Smooth muscle cell (in vitro differentiated cells): ENCODE measurements at regions not wholly inside any gene's neighbourhood (a gene's known extent, or its start where the extent isn't known, plus 50 kb on each side); places are given as distances from the start of the nearest gene placed in this dataset.

Experiments
- DNase-seq: peaks from one replicate; lab custom pipeline; 2025; ENCODE audit not compliant: unreplicated experiment; lab: John Stamatoyannopoulos, UW
- H2AFZ ChIP-seq: fragments of 200-600 bp; sonication (generic); 2 replicates; pipeline ENCODE4 v1.6.0; 2016; ENCODE audit warnings: antibody characterized with exemption, low read depth, mild to moderate bottlenecking
- H3F3A ChIP-seq: fragments of 200-600 bp; sonication (generic); 2 replicates; pipeline ENCODE4 v1.6.0; 2017; ENCODE audit warnings: antibody characterized with exemption, low read depth
- H3K27ac ChIP-seq: fragments of 200-600 bp; sonication (generic); 2 replicates; pipeline ENCODE4 v1.5.1; 2016; ENCODE audit warnings: low read depth, mild to moderate bottlenecking
- H3K27me3 ChIP-seq: fragments of 200-600 bp; sonication (generic); 2 replicates; pipeline ENCODE4 v1.6.1; 2016; ENCODE audit warnings: low read depth, mild to moderate bottlenecking
- H3K36me3 ChIP-seq: fragments of 200-600 bp; sonication (generic); 2 replicates; pipeline ENCODE4 v1.5.1; 2016; ENCODE audit warnings: low read depth
- H3K4me1 ChIP-seq: fragments of 200-600 bp; sonication (generic); 2 replicates; pipeline ENCODE4 v1.5.1; 2016; ENCODE audit warnings: low read depth
- H3K4me2 ChIP-seq: fragments of 200-600 bp; sonication (generic); 2 replicates; pipeline ENCODE4 v1.6.0; 2016; ENCODE audit warnings: mild to moderate bottlenecking
- H3K4me3 ChIP-seq: fragments of 200-600 bp; sonication (generic); 2 replicates; pipeline ENCODE4 v1.5.1; 2016; ENCODE audit warnings: mild to moderate bottlenecking
- H3K79me2 ChIP-seq: fragments of 200-600 bp; sonication (generic); 2 replicates; pipeline ENCODE4 v1.6.0; 2016; ENCODE audit warnings: low read depth, mild to moderate bottlenecking
- H3K9ac ChIP-seq: fragments of 200-600 bp; sonication (generic); 2 replicates; pipeline ENCODE4 v1.6.0; 2016; ENCODE audit warnings: low read depth
- H3K9me3 ChIP-seq: fragments of 200-600 bp; sonication (generic); replicated peaks from 2 replicates; pipeline ENCODE4 v1.5.1; 2016; ENCODE audit warnings: low read depth
- H4K20me1 ChIP-seq: fragments of 200-600 bp; sonication (generic); 2 replicates; pipeline ENCODE4 v1.6.0; 2016; ENCODE audit warnings: low read depth
- CTCF ChIP-seq: fragments of 200-600 bp; sonication (generic); IDR thresholded peaks from 2 replicates; pipeline ENCODE4 v1.5.1; 2017; ENCODE audit warnings: borderline replicate concordance, mild to moderate bottlenecking, antibody characterized with exemption; ENCODE audit not compliant: insufficient read depth, poor library complexity, severe bottlenecking
- WGBS: methylation state at CpG from one replicate; pipeline ENCODE4 v1.1.7; 2016; ENCODE audit warnings: low lambda C conversion rate; 5-methylcytosine and 5-hydroxymethylcytosine counted together

- Histone ChIP-seq H3K9me3 (no peaks in the 10 kb centered on the region), H3K4me1 (no peaks in the 10 kb centered on the region), H3K4me2 (no peak overlapping the region), H3F3A (no peaks in the 10 kb centered on the region), H3K36me3 (no peaks in the 10 kb centered on the region), H4K20me1 (no peaks in the 10 kb centered on the region), H3K9ac (no peak overlapping the region), H3K4me3 (no peak overlapping the region), H3K27me3 (peaks cover 3% of the 10 kb centered on the region), H3K79me2 (no peaks in the 10 kb centered on the region), H2AFZ (no peak overlapping the region), H3K27ac (no peak overlapping the region)
- 84% methylated on average over 25 of the region's 26 CpGs for whole genome bisulfite sequencing
- DNase-seq: no peak
- no peak for TF ChIP-seq CTCF
Observed at GRCh38 chr4:1508161-1509160, 102.2 kb upstream of the NKX1-1 start.

GRCh38 chr4:1506956-1507721, 100.9 kb upstream of the NKX1-1 start:
- Histone ChIP-seq H3K4me3 (no peak overlapping the region), H3F3A (no peaks in the 10 kb centered on the region), H3K9ac (no peak overlapping the region), H3K4me1 (no peaks in the 10 kb centered on the region), H4K20me1 (no peaks in the 10 kb centered on the region), H3K27ac (no peak overlapping the region), H3K9me3 (no peaks in the 10 kb centered on the region), H3K27me3 (peaks cover 3% of the 10 kb centered on the region), H3K79me2 (no peaks in the 10 kb centered on the region), H3K4me2 (no peak overlapping the region), H2AFZ (no peak overlapping the region), H3K36me3 (no peaks in the 10 kb centered on the region)
- no peak for DNase-seq
- WGBS: 75% methylated on average over 13 of the region's 13 CpGs
- TF ChIP-seq CTCF: no peak

- Histone ChIP-seq H2AFZ (no peak overlapping the region), H3K4me3 (no peak overlapping the region), H3K79me2 (no peaks in the 10 kb centered on the region), H3K4me2 (no peak overlapping the region), H4K20me1 (no peaks in the 10 kb centered on the region), H3K27me3 (peaks cover 3% of the 10 kb centered on the region), H3K4me1 (no peaks in the 10 kb centered on the region), H3K36me3 (no peaks in the 10 kb centered on the region), H3K9me3 (no peaks in the 10 kb centered on the region), H3F3A (no peaks in the 10 kb centered on the region), H3K9ac (no peak overlapping the region), H3K27ac (no peak overlapping the region)
- WGBS: 83% methylated on average over 24 of the region's 24 CpGs
- DNase-seq: no peak
- TF ChIP-seq CTCF: no peak
Observed at GRCh38 chr4:1505511-1506460, 99.5 kb upstream of the NKX1-1 start.
